HG03432 (cell line): ENCODE measurements at regions not wholly inside any gene's neighbourhood (a gene's known extent, or its start where the extent isn't known, plus 50 kb on each side); places are given as distances from the start of the nearest gene placed in this dataset.

Experiments
- ATAC-seq: cut with Tn5 transposase; IDR thresholded peaks from one replicate; pipeline ENCODE4 v1.9.1; 2021; ENCODE audit warnings: mild to moderate bottlenecking, moderate library complexity; ENCODE audit not compliant: unreplicated experiment

DNA sequence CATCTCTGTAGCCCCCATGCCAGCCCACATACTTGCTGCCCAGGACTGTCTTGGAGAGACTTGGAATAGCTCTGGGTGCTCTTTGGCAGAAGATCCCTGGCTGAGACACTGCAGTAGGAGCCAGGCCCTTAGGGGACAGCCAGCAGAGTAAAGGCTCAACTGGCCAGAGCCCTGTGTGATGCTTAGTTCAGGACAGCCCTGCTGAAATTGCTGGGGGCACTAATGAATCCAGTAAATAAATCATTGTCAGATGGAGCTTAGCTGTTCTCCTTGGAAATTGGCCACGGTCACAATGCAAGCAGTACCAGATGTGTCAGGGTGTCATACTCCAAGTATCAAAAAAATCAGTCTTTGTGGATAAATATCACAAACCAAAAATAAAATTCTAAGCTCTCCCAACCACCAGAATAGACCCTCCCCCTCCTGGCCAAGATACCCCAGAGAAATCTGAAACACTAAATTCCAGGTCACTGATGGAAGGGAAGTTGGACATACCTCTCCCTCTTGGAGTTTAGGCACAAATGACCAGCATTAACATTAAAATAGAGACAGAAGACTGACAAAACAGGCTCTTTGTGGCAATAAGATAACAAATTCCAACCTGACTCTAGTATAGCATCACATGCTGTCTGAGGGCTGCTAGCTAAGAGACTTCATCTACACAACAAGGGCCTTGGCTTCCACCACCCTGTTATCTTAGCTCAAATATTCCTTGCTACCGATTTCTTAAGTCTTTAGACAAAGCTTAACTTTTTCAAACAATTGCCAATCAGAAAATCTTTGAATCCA, 83.2 kb upstream of the DNAH14 start:
- no peak for ATAC-seq

DNA sequence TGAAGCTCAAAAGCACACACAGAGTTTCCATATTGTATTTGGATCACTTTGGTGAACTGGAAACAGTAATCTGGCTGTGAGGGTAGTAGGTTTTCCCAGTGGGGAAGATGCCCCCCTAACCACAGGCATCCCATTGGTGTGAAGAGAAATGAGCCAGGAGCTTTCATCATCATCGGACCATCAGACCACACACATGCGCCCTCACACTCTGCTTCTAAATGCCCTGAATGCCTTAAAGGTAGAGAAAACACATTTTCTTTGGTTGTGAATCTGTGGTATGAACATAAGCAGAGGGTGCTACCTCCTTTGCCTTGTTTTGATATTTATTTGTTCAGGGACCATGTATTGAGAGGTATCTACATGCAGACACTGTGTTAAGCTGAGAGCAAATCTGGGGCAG, 79.0 kb upstream of the DNAH14 start:
- no peak for ATAC-seq

DNA sequence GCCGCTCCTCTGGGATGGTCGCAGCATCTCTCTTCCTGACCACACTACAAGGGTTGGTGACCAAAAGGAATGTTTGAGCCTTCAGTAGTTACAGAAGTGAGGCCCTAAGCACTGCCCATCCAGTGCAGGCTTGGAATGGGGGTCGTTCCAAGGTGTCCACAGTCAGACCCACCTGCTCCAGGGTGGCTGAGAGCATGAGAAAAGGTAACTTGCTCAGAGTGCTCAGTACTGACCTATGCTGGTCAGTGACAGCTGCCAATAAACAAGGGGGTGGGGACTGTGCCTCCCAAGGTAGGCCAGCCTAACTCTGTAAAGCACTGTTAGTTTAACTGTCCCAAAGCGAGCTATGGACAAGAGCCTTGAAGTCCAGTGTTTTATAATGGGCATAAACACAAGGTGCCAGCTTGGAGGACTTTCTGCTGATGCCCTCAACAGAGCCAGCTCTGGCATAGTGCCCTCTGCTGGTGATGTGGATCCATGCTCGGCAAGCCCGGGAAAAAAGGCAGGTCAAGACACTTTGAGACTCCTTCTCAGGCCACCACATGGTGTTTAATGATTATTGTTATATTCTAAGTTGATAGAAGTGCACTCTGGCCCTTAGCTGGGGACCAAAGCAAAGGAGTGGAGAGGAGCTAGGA, 78.1 kb upstream of the DNAH14 start:
- ATAC-seq: peak; percentile 80

GRCh38 chr1:224851848-224852261, 77.6 kb upstream of the DNAH14 start:
- ATAC-seq: peak; percentile 37

GRCh38 chr1:224852901-224853568, 76.4 kb upstream of the DNAH14 start:
- ATAC-seq: no peak

DNA sequence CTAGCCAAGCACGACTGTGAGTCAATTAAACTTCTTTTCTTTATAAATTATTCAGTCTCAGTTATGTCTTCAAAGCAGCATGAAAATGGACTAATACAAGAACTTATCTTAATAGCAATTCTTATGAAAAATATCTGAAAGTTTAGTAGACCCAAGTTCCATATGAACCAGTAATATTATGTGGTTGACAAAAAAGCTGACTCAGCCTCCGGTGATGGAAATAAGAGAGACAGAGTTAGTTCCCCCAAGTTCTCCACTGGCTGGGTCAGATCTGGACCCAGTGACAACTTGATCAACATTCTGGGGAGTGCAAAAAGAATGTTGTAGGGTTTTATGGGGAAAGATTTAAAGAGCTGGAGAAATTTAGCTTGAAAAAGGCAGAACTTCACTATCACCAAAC, 72.5 kb upstream of the DNAH14 start:
- no peak for ATAC-seq

DNA sequence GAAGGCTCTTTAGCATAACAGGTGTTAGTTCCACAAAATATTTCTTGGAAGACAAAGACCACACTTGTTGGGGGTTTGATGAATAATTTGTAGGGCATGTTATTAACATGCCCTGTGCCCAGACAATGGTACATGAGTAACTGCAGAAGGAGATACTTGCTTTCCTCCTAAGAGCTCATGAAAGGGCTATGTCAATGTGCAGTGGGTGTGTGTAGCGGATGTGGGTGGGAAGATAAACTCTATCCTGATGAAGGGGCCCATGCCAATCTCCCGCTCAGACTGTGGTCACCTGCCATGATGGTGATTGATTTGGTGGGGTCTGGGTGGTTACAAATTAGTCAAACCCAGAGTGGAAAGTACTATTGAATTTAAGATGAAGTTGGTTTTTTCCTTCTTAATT, 69.8 kb upstream of the DNAH14 start:
- no peak for ATAC-seq

DNA sequence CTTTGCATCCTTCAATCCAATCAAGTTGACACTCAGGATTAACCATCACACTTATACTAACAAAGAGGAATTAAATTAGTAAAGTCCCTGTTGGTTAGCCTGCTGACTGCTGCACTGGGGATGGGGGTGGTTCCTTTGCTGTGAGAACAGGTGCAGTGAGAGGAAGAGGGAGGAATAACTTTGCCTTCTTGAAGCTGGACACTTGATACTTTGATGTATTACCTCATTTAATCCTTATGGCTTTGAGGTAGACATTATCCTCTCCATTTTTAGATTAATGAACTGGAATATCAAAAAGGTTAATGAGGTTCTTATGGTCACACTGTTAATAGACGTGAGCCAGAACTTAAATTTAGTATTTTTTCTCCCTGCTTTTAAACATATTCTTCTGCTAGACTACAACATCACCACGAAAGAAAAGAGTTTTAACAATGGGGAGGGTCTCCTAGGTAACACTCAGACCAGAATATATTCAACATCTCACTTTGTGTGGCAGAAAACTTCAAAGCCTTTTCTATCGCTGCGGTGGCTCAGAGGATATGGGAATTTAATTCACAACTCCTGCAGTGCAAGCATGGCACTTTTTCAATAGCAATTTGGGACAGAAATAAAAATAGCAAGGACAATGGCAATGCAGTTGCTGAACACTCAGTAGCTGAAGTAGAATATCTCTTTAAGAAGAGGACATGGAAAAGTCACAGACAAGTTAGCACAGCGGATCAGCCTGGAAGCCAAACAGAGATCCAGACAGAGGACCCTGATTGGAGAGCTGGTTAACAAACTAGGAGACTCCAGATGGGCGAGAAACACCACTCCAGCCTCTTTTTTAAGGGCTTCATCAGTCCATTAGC, 68.8 kb upstream of the DNAH14 start:
- ATAC-seq: no peak

DNA sequence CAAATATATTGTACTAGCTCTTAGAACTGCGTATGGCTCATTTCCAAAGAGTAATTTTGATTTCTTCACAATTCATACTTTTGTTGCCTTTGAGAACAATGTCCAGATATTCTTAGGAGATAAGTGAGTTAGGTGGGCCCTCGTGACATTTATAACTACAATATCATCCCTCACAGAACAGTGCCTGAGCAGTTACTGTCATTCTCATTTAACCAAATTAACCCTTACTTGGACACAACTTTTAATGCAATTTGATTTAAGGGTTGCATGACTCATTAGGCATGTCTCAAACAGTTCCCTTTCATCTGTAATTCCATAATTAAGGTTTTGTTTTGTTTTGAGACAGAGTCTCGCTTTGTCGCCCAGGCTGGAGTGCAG, 68.1 kb upstream of the DNAH14 start:
- ATAC-seq: no peak

DNA sequence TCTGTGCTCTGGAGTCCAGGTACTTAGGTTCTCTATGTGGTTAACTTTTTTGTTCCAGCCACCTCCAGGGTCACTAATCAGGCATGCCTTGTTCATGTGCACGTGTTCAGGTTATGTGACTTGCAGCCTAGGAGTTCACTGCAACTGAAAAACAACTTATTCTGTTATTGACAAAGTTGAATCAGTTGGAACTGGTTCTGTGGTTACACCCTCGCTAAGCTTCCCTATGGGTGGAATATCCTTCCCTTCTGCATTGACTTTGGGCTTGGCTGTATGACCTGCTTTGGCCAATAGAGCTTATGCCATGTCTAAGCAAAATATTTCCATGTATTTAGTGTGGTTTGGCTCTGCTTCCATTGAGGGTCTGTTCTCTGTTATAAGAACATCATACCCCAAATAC, 66.0 kb upstream of the DNAH14 start:
- no peak for ATAC-seq

- no peak for ATAC-seq
Measured at GRCh38 chr1:224864006-224864405, 65.5 kb upstream of the DNAH14 start.

- no peak for ATAC-seq
Measured at GRCh38 chr1:224865510-224865909, 64.0 kb upstream of the DNAH14 start.

DNA sequence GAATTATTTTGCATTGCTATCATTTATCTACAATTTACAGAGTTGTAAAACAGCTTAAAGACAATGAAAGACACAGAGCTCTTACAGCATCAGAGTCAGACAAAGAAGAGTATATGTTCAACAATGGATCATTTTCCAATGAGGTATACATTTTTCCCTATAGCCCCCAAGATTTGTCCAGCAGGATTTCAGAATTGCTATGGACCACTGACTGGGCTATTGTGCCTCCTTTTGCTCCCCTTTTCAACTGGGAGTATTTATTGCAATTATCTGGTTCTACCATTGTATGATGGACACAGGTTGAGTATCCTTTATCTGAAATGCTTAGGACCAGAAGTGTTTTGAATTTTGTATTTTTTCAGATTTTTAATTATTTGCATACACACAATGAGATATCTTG, 62.5 kb upstream of the DNAH14 start:
- ATAC-seq: no peak

GRCh38 chr1:224867715-224868114, 61.8 kb upstream of the DNAH14 start:
- no peak for ATAC-seq

GRCh38 chr1:224872832-224873433, 56.5 kb upstream of the DNAH14 start:
- ATAC-seq: no peak

- no peak for ATAC-seq
Measured at GRCh38 chr1:224873434-224874369, 55.8 kb upstream of the DNAH14 start.

GRCh38 chr1:224874775-224875174, 54.7 kb upstream of the DNAH14 start:
- no peak for ATAC-seq

DNA sequence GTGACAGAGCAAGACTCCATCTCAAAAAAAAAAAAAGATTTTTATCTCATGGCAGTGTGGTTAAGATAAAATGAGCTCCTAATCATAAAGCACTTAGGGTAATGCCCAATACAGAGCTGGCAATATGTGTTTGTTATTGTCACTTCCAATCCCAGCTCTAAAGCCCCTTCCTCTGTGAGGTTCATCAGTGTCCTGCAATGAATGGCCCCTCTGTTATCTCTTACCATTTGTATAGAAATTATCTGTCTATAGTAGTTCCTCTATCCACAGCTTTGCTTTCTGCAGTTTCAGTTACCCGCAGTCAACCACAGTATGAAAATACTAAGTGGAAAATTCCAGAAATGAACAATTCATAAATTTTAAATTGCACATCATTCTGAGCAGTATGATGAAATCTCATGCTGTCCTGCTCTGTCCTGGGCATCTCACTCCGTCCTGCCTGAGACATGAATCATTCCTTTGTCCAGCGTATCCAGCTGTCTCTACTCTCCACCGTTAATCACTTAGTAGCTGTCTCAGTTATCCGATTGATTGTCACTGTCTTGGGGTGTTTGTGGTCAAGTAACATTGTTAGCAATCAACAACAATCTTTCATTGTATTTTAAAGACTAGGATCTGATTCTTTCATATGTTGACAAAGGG, 50.2 kb upstream of the DNAH14 start:
- no peak for ATAC-seq
